HG03342 (cell line): ENCODE measurements at regions not wholly inside any gene's neighbourhood (a gene's known extent, or its start where the extent isn't known, plus 50 kb on each side); places are given as distances from the start of the nearest gene placed in this dataset.
A peak's percentile ranks its signal among the peaks of the same experiment; 100 is the strongest.

ENCODE experiments used
- ATAC-seq: cut with Tn5 transposase; IDR thresholded peaks from one replicate; pipeline ENCODE4 v1.9.1; 2021; ENCODE audit warnings: mild to moderate bottlenecking, moderate library complexity; ENCODE audit not compliant: unreplicated experiment

- ATAC-seq: no peak
Measured at GRCh38 chr1:208570362-208570761, 326.2 kb upstream of the PLXNA2 start.

- ATAC-seq: no peak
Measured at GRCh38 chr1:208576425-208576824, 332.2 kb upstream of the PLXNA2 start.

GRCh38 chr1:208577381-208577905 is 333.3 kb upstream of the PLXNA2 start:
- ATAC-seq: no peak

GRCh38 chr1:208581209-208581608 is 337.0 kb upstream of the PLXNA2 start:
- ATAC-seq: no peak

GRCh38 chr1:208581667-208582066 is 337.5 kb upstream of the PLXNA2 start:
- no peak for ATAC-seq

- no peak for ATAC-seq
Measured at GRCh38 chr1:208584167-208584755, 340.1 kb upstream of the PLXNA2 start.

GRCh38 chr1:208587110-208587509 is 342.9 kb upstream of the PLXNA2 start:
- peak; percentile 99 for ATAC-seq

- no peak for ATAC-seq
Measured at GRCh38 chr1:208593306-208594006, 349.3 kb upstream of the PLXNA2 start.

- no peak for ATAC-seq
Measured at GRCh38 chr1:208595236-208595635, 351.1 kb upstream of the PLXNA2 start.

- ATAC-seq: no peak
Measured at GRCh38 chr1:208595745-208596144, 351.6 kb upstream of the PLXNA2 start.

GRCh38 chr1:208597571-208597970 is 353.4 kb upstream of the PLXNA2 start:
- no peak for ATAC-seq

GRCh38 chr1:208598021-208598420 is 353.8 kb upstream of the PLXNA2 start:
- no peak for ATAC-seq

GRCh38 chr1:208599063-208599462 is 354.9 kb upstream of the PLXNA2 start:
- no peak for ATAC-seq

- no peak for ATAC-seq
Measured at GRCh38 chr1:208600456-208601190, 356.4 kb upstream of the PLXNA2 start.

GRCh38 chr1:208601561-208601960 is 357.4 kb upstream of the PLXNA2 start:
- no peak for ATAC-seq

GRCh38 chr1:208603721-208604120 is 359.5 kb upstream of the PLXNA2 start:
- peak; percentile 7 for ATAC-seq

- ATAC-seq: peak; percentile 95
Measured at GRCh38 chr1:208604295-208604694, 360.1 kb upstream of the PLXNA2 start.

GRCh38 chr1:208606959-208607358 is 362.8 kb upstream of the PLXNA2 start:
- ATAC-seq: no peak

GRCh38 chr1:208607616-208608015 is 363.4 kb upstream of the PLXNA2 start:
- no peak for ATAC-seq

GRCh38 chr1:208614610-208615009 is 370.4 kb upstream of the PLXNA2 start:
- ATAC-seq: no peak

GRCh38 chr1:208615371-208615770 is 371.2 kb upstream of the PLXNA2 start:
- ATAC-seq: no peak

GRCh38 chr1:208616776-208617175 is 372.6 kb upstream of the PLXNA2 start:
- no peak for ATAC-seq
